ENCODE measurements at regions not wholly inside any gene's neighbourhood (a gene's known extent, or its start where the extent isn't known, plus 50 kb on each side); places are given as distances from the start of the nearest gene placed in this dataset.
"Not testable (repeated sequence)": the region's sequence is repeated elsewhere in the genome, so short reads cannot be mapped to it uniquely, and the experiment has no call there.

DNA sequence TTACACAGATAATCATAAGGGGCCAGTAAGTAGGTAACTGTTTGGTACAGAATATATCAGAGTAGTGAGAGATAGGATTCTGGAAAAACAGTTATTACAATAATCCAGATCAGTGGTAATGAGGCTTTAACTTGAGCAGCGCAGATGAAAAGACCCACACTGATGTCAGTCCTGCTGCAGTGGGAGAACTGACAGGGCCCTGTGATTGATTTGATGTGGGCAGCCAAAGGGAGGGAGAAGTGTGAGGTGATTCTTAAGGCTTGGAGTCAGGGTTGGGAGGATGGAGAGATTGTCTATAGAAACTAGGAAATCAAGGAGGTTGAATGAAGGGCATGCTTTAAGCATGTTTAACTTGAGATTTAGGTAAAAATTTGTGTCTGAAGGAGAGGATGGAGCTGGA is 161.4 kb downstream of the VSIG4 start:
- Histone ChIP-seq H3K4me1 (ENCODE audit: control insufficient read depth in 1 of 2, insufficient read depth in 1 of 2, low read depth in 1 of 2, low read length in 1 of 2) (no peaks in the 10 kb centered on the region), H3K27me3 (no peaks in the 10 kb centered on the region), H3K4me3 (ENCODE audit: low read depth in 1 of 2, low read length in 1 of 2) (no peak overlapping the region), H3K36me3 (no peaks in the 10 kb centered on the region), H3K9me3 (no peaks in the 10 kb centered on the region), H3K27ac (no peak overlapping the region)
- TF ChIP-seq, protein P1, sequence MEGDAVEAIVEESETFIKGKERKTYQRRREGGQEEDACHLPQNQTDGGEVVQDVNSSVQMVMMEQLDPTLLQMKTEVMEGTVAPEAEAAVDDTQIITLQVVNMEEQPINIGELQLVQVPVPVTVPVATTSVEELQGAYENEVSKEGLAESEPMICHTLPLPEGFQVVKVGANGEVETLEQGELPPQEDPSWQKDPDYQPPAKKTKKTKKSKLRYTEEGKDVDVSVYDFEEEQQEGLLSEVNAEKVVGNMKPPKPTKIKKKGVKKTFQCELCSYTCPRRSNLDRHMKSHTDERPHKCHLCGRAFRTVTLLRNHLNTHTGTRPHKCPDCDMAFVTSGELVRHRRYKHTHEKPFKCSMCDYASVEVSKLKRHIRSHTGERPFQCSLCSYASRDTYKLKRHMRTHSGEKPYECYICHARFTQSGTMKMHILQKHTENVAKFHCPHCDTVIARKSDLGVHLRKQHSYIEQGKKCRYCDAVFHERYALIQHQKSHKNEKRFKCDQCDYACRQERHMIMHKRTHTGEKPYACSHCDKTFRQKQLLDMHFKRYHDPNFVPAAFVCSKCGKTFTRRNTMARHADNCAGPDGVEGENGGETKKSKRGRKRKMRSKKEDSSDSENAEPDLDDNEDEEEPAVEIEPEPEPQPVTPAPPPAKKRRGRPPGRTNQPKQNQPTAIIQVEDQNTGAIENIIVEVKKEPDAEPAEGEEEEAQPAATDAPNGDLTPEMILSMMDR (IDR thresholded peaks at IDR 0.05), result no peak

DNA sequence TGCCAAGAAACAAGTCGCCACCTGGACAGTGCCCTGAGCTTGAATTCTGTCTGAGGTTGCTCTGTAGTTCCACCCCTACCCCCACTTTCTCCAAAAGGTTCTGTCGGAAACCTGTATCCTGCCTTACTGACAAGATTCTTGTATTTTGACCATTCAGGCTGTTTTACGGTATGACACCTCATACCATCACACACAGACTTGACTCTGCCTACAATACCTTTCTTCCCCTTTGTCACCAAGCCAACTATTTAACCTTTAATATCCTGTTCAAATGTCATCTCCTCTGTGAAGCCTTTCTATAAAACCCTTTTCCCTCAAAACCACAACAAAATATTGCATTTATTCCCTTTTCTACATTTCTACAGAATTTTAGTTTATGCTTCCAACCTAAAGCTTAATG is 161.9 kb downstream of the VSIG4 start:
- TF ChIP-seq, protein P1 (IDR thresholded peaks at IDR 0.05), result no peak
- no peak overlapping the region for H3K4me3 ChIP-seq (ENCODE audit: low read depth in 1 of 2, low read length in 1 of 2)
- H3K4me1 ChIP-seq (ENCODE audit: control insufficient read depth in 1 of 2, insufficient read depth in 1 of 2, low read depth in 1 of 2, low read length in 1 of 2), result no peaks in the 10 kb centered on the region
- no peaks in the 10 kb centered on the region for H3K36me3 ChIP-seq
- no peaks in the 10 kb centered on the region for H3K27me3 ChIP-seq
- no peak overlapping the region for H3K27ac ChIP-seq
- H3K9me3 ChIP-seq, result no peaks in the 10 kb centered on the region

GRCh38 chrX:65875614-65876013 is 164.3 kb downstream of the VSIG4 start:
- not testable (repeated sequence) for H3K27ac ChIP-seq; H3K4me1 ChIP-seq (ENCODE audit: control insufficient read depth in 1 of 2, insufficient read depth in 1 of 2, low read depth in 1 of 2, low read length in 1 of 2); H3K4me3 ChIP-seq (ENCODE audit: low read depth in 1 of 2, low read length in 1 of 2); H3K36me3 ChIP-seq; H3K27me3 ChIP-seq; H3K9me3 ChIP-seq

GRCh38 chrX:65874765-65875164 is 165.1 kb downstream of the VSIG4 start:
- H3K36me3 ChIP-seq, result no peaks in the 10 kb centered on the region
- H3K4me3 ChIP-seq (ENCODE audit: low read depth in 1 of 2, low read length in 1 of 2), result no peak overlapping the region
- H3K4me1 ChIP-seq (ENCODE audit: control insufficient read depth in 1 of 2, insufficient read depth in 1 of 2, low read depth in 1 of 2, low read length in 1 of 2), result no peaks in the 10 kb centered on the region
- no peak overlapping the region for H3K27ac ChIP-seq
- H3K27me3 ChIP-seq, result no peaks in the 10 kb centered on the region
- H3K9me3 ChIP-seq, result no peaks in the 10 kb centered on the region
- TF ChIP-seq, protein P1 (IDR thresholded peaks at IDR 0.05), result no peak

GRCh38 chrX:65874110-65874509 is 165.8 kb downstream of the VSIG4 start:
- Histone ChIP-seq H3K4me1 (ENCODE audit: control insufficient read depth in 1 of 2, insufficient read depth in 1 of 2, low read depth in 1 of 2, low read length in 1 of 2) (no peaks in the 10 kb centered on the region), H3K27ac (no peak overlapping the region), H3K4me3 (ENCODE audit: low read depth in 1 of 2, low read length in 1 of 2) (no peak overlapping the region), H3K9me3 (no peaks in the 10 kb centered on the region), H3K27me3 (no peaks in the 10 kb centered on the region), H3K36me3 (no peaks in the 10 kb centered on the region)
- TF ChIP-seq, protein P1 (IDR thresholded peaks at IDR 0.05), result no peak

GRCh38 chrX:65873385-65873784 is 166.5 kb downstream of the VSIG4 start:
- Histone ChIP-seq H3K4me3 (ENCODE audit: low read depth in 1 of 2, low read length in 1 of 2) (no peak overlapping the region), H3K9me3 (no peaks in the 10 kb centered on the region), H3K4me1 (ENCODE audit: control insufficient read depth in 1 of 2, insufficient read depth in 1 of 2, low read depth in 1 of 2, low read length in 1 of 2) (no peaks in the 10 kb centered on the region), H3K27ac (no peak overlapping the region), H3K36me3 (no peaks in the 10 kb centered on the region), H3K27me3 (no peaks in the 10 kb centered on the region)
- TF ChIP-seq, protein P1 (IDR thresholded peaks at IDR 0.05), result no peak
